Bronchial epithelial cell (primary cell): ENCODE measurements at regions not wholly inside any gene's neighbourhood (a gene's known extent, or its start where the extent isn't known, plus 50 kb on each side); places are given as distances from the start of the nearest gene placed in this dataset.

Experiments used
- DNase-seq: peaks from one replicate; pipeline ENCODE4 v3.0.0-alpha.2; 2010; ENCODE audit warnings: low read depth
- FAIRE-seq: peaks from 2 replicates; lab custom pipeline; 2011; peaks lifted over from hg19 to GRCh38; lab: Jason Lieb, UNC
- H3K27me3 ChIP-seq: 2 replicates; pipeline ENCODE4 v1.5.1; 2011; ENCODE audit warnings: low read length; ENCODE audit not compliant: control insufficient read depth, insufficient read depth
- H3K36me3 ChIP-seq: 2 replicates; pipeline ENCODE4 v1.5.1; 2011; ENCODE audit warnings: low read length; ENCODE audit not compliant: control insufficient read depth, insufficient read depth
- H3K4me3 ChIP-seq: 2 replicates; pipeline ENCODE4 v1.5.1; 2011; ENCODE audit warnings: mild to moderate bottlenecking, low read depth, low read length, control low read depth
- TF ChIP-seq, protein P1 (sequence below): IDR thresholded peaks from 2 replicates; pipeline ENCODE4 v1.5.1; 2011; ENCODE audit warnings: mild to moderate bottlenecking, moderate library complexity, low read length, control low read depth, inconsistent platforms; ENCODE audit not compliant: insufficient read depth, severe bottlenecking

- Histone ChIP-seq H3K36me3 (no peaks in the 10 kb centered on the region), H3K4me3 (no peak overlapping the region), H3K27me3 (no peaks in the 10 kb centered on the region)
- TF ChIP-seq, protein P1, sequence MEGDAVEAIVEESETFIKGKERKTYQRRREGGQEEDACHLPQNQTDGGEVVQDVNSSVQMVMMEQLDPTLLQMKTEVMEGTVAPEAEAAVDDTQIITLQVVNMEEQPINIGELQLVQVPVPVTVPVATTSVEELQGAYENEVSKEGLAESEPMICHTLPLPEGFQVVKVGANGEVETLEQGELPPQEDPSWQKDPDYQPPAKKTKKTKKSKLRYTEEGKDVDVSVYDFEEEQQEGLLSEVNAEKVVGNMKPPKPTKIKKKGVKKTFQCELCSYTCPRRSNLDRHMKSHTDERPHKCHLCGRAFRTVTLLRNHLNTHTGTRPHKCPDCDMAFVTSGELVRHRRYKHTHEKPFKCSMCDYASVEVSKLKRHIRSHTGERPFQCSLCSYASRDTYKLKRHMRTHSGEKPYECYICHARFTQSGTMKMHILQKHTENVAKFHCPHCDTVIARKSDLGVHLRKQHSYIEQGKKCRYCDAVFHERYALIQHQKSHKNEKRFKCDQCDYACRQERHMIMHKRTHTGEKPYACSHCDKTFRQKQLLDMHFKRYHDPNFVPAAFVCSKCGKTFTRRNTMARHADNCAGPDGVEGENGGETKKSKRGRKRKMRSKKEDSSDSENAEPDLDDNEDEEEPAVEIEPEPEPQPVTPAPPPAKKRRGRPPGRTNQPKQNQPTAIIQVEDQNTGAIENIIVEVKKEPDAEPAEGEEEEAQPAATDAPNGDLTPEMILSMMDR, result no peak
- DNase-seq, result no peak
- FAIRE-seq, result no peak
Observed at GRCh38 chr2:181318504-181319280, 138.5 kb upstream of the ITGA4 start.

GRCh38 chr2:181319286-181319685 lies 137.9 kb upstream of the ITGA4 start:
- no peaks in the 10 kb centered on the region for H3K27me3 ChIP-seq
- H3K36me3 ChIP-seq, result no peaks in the 10 kb centered on the region
- DNase-seq, result no peak
- TF ChIP-seq, protein P1, result no peak
- no peak for FAIRE-seq
- H3K4me3 ChIP-seq, result no peak overlapping the region

- no peaks in the 10 kb centered on the region for H3K36me3 ChIP-seq
- TF ChIP-seq, protein P1, result no peak
- no peak for DNase-seq
- H3K27me3 ChIP-seq, result no peaks in the 10 kb centered on the region
- H3K4me3 ChIP-seq, result no peak overlapping the region
- FAIRE-seq, result no peak
Observed at GRCh38 chr2:181320638-181321037, 136.5 kb upstream of the ITGA4 start.

GRCh38 chr2:181324912-181325311 lies 132.3 kb upstream of the ITGA4 start:
- TF ChIP-seq, protein P1, result no peak
- DNase-seq (no peak), FAIRE-seq (no peak)
- no peaks in the 10 kb centered on the region for H3K36me3 ChIP-seq
- H3K4me3 ChIP-seq, result no peak overlapping the region
- H3K27me3 ChIP-seq, result no peaks in the 10 kb centered on the region

- Histone ChIP-seq H3K36me3 (no peaks in the 10 kb centered on the region), H3K27me3 (no peaks in the 10 kb centered on the region), H3K4me3 (no peak overlapping the region)
- DNase-seq (no peak), FAIRE-seq (no peak)
- TF ChIP-seq, protein P1, result no peak
Observed at GRCh38 chr2:181326661-181327060, 130.5 kb upstream of the ITGA4 start.

DNA sequence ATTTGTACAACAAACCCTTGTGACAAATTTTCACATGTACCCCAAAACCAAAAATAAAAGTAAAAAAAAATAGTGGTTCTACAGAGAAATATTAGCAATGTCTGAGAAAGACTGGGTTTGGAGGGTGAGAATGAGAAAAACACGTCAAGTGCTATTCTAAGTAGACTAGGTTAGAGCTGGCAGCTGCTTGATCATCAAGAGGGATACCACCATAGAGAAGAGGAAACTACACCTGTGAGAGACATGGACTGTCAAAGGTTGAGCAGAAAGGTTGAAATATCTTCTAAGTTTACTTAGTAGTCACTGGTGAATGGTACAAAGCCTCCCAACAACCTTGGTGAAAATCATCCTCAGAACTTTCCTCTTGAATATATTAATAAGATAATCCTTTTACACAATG lies 126.9 kb upstream of the ITGA4 start:
- no peak for FAIRE-seq
- Histone ChIP-seq H3K36me3 (no peaks in the 10 kb centered on the region), H3K4me3 (no peak overlapping the region), H3K27me3 (no peaks in the 10 kb centered on the region)
- DNase-seq, result no peak
- TF ChIP-seq, protein P1, result no peak
